Medulla oblongata (tissue), 1 donor: ENCODE measurements at regions not wholly inside any gene's neighbourhood (a gene's known extent, or its start where the extent isn't known, plus 50 kb on each side); places are given as distances from the start of the nearest gene placed in this dataset.

Experiments
- DNase-seq: peaks from one replicate; pipeline ENCODE4 v3.0.0-alpha.2; 2015; ENCODE audit errors: extremely low spot score

GRCh38 chrY:15648198-15648597 is 1123.9 kb downstream of the NLGN4Y start:
- DNase-seq, result no peak

- DNase-seq, result no peak
Observed at GRCh38 chrY:15650056-15650455, 1125.7 kb downstream of the NLGN4Y start.

- DNase-seq, result no peak
Observed at GRCh38 chrY:15688531-15688930, 1164.2 kb downstream of the NLGN4Y start.

- DNase-seq, result no peak
Observed at GRCh38 chrY:15689994-15690393, 1165.7 kb downstream of the NLGN4Y start.

GRCh38 chrY:15702131-15702530 is 1177.8 kb downstream of the NLGN4Y start:
- no peak for DNase-seq

- no peak for DNase-seq
Observed at GRCh38 chrY:15704906-15705305, 1180.6 kb downstream of the NLGN4Y start.

- DNase-seq, result no peak
Observed at GRCh38 chrY:15749533-15750433, 1225.5 kb downstream of the NLGN4Y start.

- DNase-seq, result no peak
Observed at GRCh38 chrY:15751001-15751400, 1226.7 kb downstream of the NLGN4Y start.

- no peak for DNase-seq
Observed at GRCh38 chrY:15756266-15756665, 1231.9 kb downstream of the NLGN4Y start.

GRCh38 chrY:15773579-15773978 is 1249.2 kb downstream of the NLGN4Y start:
- DNase-seq, result no peak

GRCh38 chrY:15775880-15776279 is 1251.6 kb downstream of the NLGN4Y start:
- DNase-seq, result no peak

GRCh38 chrY:15779891-15780290 is 1255.6 kb downstream of the NLGN4Y start:
- no peak for DNase-seq

GRCh38 chrY:15800021-15800420 is 1275.7 kb downstream of the NLGN4Y start:
- no peak for DNase-seq

- DNase-seq, result no peak
Observed at GRCh38 chrY:15805985-15806384, 1281.7 kb downstream of the NLGN4Y start.

- no peak for DNase-seq
Observed at GRCh38 chrY:15814241-15814640, 1289.9 kb downstream of the NLGN4Y start.
